Myocyte (in vitro differentiated cells): ENCODE measurements at regions not wholly inside any gene's neighbourhood (a gene's known extent, or its start where the extent isn't known, plus 50 kb on each side); places are given as distances from the start of the nearest gene placed in this dataset.

Experiments
- DNase-seq: peaks from one replicate; pipeline ENCODE4 v3.0.0-alpha.2; 2012; ENCODE audit warnings: low read depth

GRCh38 chr1:219670426-219671149, 57.7 kb upstream of the ZC3H11B start:
- no peak for DNase-seq

GRCh38 chr1:219669556-219669955, 56.7 kb upstream of the ZC3H11B start:
- no peak for DNase-seq

- DNase-seq = no peak
Observed at GRCh38 chr1:219669042-219669441, 56.1 kb upstream of the ZC3H11B start.

- DNase-seq = no peak
Observed at GRCh38 chr1:219668446-219668845, 55.5 kb upstream of the ZC3H11B start.

- DNase-seq = no peak
Observed at GRCh38 chr1:219666242-219666641, 53.3 kb upstream of the ZC3H11B start.

- DNase-seq = no peak
Observed at GRCh38 chr1:219665089-219665488, 52.2 kb upstream of the ZC3H11B start.

GRCh38 chr1:219664310-219665029, 51.6 kb upstream of the ZC3H11B start:
- no peak for DNase-seq
